CD4-positive, alpha-beta T cell (primary cell): ENCODE measurements at regions not wholly inside any gene's neighbourhood (a gene's known extent, or its start where the extent isn't known, plus 50 kb on each side); places are given as distances from the start of the nearest gene placed in this dataset.

Experiments used
- ATAC-seq: fragments of 200-7000 bp; cut with Tn5 transposase; one replicate; pipeline ENCODE4 v1.10.0; 2022; ENCODE audit warnings: mild to moderate bottlenecking; ENCODE audit not compliant: poor library complexity
- CTCF ChIA-PET: fragments of 350-600 bp; sonication (Branson Sonifier 250); formaldehyde crosslinking; loops from one replicate; lab custom pipeline; 2021; ENCODE audit warnings: antibody characterized with exemption, inconsistent platforms; lab: Charles Lee
- POLR2A ChIA-PET: fragments of 350-600 bp; sonication (Branson Sonifier 250); formaldehyde crosslinking; loops from one replicate; lab custom pipeline; 2021; ENCODE audit warnings: antibody characterized with exemption, inconsistent platforms; lab: Charles Lee
- DNase-seq, 14 experiments: peaks; one replicate each; pipeline ENCODE4 v3.0.0-alpha.2; 2013 to 2020; ENCODE audit warnings: mixed read lengths in 2 of 14
- H3K27ac ChIP-seq, 2 donors: one replicate each; pipeline versions ENCODE4 v1.5.1 to v1.7.0; 2013; ENCODE audit warnings: low read length in 2 of 2, low read depth in 1 of 2, mild to moderate bottlenecking in 1 of 2
- H3K27me3 ChIP-seq, 2 experiments: 1 replicate in 1 of 2; 2 replicates in 1 of 2; pipeline versions ENCODE4 v1.6.1 to v1.7.0; 2013; ENCODE audit warnings: low read length in 2 of 2, control low read depth in 1 of 2, mild to moderate bottlenecking in 1 of 2, moderate library complexity in 1 of 2; ENCODE audit not compliant: insufficient read depth in 2 of 2, control insufficient read depth in 1 of 2
- H3K36me3 ChIP-seq: one replicate; pipeline ENCODE4 v1.6.1; 2013; ENCODE audit warnings: low read length, control low read depth; ENCODE audit not compliant: insufficient read depth
- H3K4me1 ChIP-seq: one replicate; pipeline ENCODE4 v1.6.1; 2013; ENCODE audit warnings: low read length, control low read depth; ENCODE audit not compliant: insufficient read depth
- H3K4me3 ChIP-seq: one replicate; pipeline ENCODE4 v1.5.1; 2013; ENCODE audit warnings: mild to moderate bottlenecking, low read length, moderate library complexity
- H3K9me3 ChIP-seq, 2 experiments: 1 replicate in 1 of 2; 2 replicates in 1 of 2; pipeline versions ENCODE4 v1.6.1 to v1.7.0; 2013; ENCODE audit warnings: low read length in 2 of 2, mild to moderate bottlenecking in 2 of 2, control low read depth in 1 of 2, moderate library complexity in 1 of 2; ENCODE audit not compliant: control insufficient read depth in 1 of 2, insufficient read depth in 1 of 2
- H3K27ac Mint-ChIP-seq: one replicate; pipeline ENCODE4 v1.8.0; 2020; ENCODE audit warnings: mixed read lengths
- H3K27me3 Mint-ChIP-seq: one replicate; pipeline ENCODE4 v1.8.0; 2021; ENCODE audit warnings: mixed read lengths
- H3K36me3 Mint-ChIP-seq: one replicate; pipeline ENCODE4 v1.8.0; 2021; ENCODE audit warnings: low read depth, mixed read lengths
- H3K4me1 Mint-ChIP-seq: one replicate; pipeline ENCODE4 v1.8.0; 2021; ENCODE audit warnings: low read depth, mixed read lengths
- H3K4me3 Mint-ChIP-seq: one replicate; pipeline ENCODE4 v1.8.0; 2020; ENCODE audit warnings: mild to moderate bottlenecking, mixed read lengths
- H3K9me3 Mint-ChIP-seq: one replicate; pipeline ENCODE4 v1.8.0; 2020; ENCODE audit warnings: mixed read lengths
- intact Hi-C, 2 experiments: fragments of 100-400 bp; cut with DNase I in 1 of 2; cut with micrococcal nuclease in 1 of 2; formaldehyde crosslinking; loops; one replicate each; pipeline versions ENCODE4 v1.15.1 to v1.9.0; 2023 to 2025; cut with DNase I, micrococcal nuclease
- TF ChIP-seq, protein P1 (sequence below): fragments of 200-600 bp; IDR thresholded peaks from one replicate; pipeline ENCODE4 v1.8.0; 2022; ENCODE audit warnings: antibody characterized with exemption, mild to moderate bottlenecking

DNA sequence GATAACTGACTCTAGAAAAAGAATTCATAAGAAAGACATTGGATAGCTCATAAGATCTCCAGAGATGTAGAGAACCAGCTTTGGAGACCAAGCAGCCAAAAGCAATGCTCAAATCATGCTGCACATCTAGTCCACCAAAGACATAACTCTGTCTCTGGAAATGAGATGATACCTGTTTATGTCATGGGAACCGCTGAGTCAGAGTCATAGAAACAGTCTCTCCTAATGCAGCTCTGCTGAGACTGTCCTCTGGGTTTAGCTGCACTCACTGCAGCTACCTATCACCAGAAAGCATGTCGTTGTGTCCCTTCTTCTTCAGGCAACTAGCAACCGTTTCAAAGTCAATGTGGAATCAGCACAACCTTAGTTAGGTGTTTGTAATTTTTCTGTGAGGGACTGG, 218.5 kb upstream of the ROBO1 start:
- Mint-ChIP-seq H3K27me3 (no peaks in the 10 kb centered on the region), H3K27ac (no peak overlapping the region), H3K9me3 (peaks cover 15% of the 10 kb centered on the region), H3K4me3 (no peak overlapping the region), H3K4me1 (no peaks in the 10 kb centered on the region), H3K36me3 (no peaks in the 10 kb centered on the region)
- intact Hi-C loops: no loop called here
- peaks cover 0 to 13% of the 10 kb centered on the region in 2 experiments for H3K9me3 ChIP-seq
- no peak overlapping the region for H3K27ac ChIP-seq
- H3K36me3 ChIP-seq: no peaks in the 10 kb centered on the region
- ATAC-seq: no peak
- TF ChIP-seq, protein P1, sequence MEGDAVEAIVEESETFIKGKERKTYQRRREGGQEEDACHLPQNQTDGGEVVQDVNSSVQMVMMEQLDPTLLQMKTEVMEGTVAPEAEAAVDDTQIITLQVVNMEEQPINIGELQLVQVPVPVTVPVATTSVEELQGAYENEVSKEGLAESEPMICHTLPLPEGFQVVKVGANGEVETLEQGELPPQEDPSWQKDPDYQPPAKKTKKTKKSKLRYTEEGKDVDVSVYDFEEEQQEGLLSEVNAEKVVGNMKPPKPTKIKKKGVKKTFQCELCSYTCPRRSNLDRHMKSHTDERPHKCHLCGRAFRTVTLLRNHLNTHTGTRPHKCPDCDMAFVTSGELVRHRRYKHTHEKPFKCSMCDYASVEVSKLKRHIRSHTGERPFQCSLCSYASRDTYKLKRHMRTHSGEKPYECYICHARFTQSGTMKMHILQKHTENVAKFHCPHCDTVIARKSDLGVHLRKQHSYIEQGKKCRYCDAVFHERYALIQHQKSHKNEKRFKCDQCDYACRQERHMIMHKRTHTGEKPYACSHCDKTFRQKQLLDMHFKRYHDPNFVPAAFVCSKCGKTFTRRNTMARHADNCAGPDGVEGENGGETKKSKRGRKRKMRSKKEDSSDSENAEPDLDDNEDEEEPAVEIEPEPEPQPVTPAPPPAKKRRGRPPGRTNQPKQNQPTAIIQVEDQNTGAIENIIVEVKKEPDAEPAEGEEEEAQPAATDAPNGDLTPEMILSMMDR: no peak
- H3K27me3 ChIP-seq: no peaks in the 10 kb centered on the region
- no peak overlapping the region for H3K4me3 ChIP-seq
- CTCF ChIA-PET: no interaction called here
- no peak for DNase-seq
- POLR2A ChIA-PET: no interaction called here
- H3K4me1 ChIP-seq: no peaks in the 10 kb centered on the region

DNA sequence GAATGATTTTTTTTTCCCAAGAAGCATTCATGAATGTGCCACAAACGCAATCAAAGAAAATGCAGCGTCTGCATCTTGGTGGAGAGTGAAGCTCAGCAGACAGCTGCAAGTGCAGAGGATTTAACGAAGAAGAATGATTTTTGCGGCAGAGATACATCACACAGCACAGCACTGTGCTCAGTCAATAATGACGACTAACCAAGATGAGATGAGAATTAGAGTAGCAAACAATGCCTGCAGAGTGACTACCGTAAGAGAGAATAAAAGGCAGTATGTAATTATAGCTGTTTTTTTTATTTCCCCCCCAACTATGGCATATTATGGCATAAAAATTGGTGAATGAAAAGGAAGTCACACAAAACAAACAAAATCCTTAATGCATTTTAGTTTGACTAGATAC, 218.0 kb upstream of the ROBO1 start:
- no peak for ATAC-seq

DNA sequence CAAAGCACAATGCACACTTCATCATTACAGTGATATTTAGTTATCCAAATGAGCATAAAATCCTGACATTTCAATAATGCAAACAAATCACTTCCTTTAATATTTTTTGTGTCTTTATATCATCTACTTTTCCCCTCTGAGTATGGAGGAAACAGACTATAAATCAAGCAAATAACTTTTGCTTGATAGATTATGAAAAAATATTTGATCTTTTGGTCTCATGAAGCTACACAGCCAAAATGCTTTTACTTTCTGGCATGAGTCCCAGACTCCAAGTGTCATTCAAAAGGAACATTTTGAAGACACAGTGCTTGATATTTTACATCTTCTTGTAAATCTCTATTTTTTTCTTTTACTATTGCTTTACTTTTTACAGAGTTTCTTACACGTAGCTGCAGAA, 215.3 kb upstream of the ROBO1 start:
- Mint-ChIP-seq H3K9me3 (peaks cover 14% of the 10 kb centered on the region), H3K27me3 (no peaks in the 10 kb centered on the region), H3K4me1 (no peaks in the 10 kb centered on the region), H3K4me3 (no peak overlapping the region), H3K27ac (no peak overlapping the region), H3K36me3 (no peaks in the 10 kb centered on the region)
- Histone ChIP-seq H3K4me3 (no peak overlapping the region), H3K36me3 (no peaks in the 10 kb centered on the region), H3K27ac (no peak overlapping the region), H3K4me1 (no peaks in the 10 kb centered on the region), H3K9me3 (peaks cover 0 to 6% of the 10 kb centered on the region in 2 experiments), H3K27me3 (no peaks in the 10 kb centered on the region)
- CTCF ChIA-PET: no interaction called here
- intact Hi-C loops: no loop called here
- POLR2A ChIA-PET: no interaction called here
- TF ChIP-seq, protein P1: no peak
- no peak for DNase-seq
- no peak for ATAC-seq

More for the DNA sequence above, 218.0 kb upstream of the ROBO1 start:
- Mint-ChIP-seq H3K4me1 (no peaks in the 10 kb centered on the region), H3K4me3 (no peak overlapping the region), H3K27me3 (no peaks in the 10 kb centered on the region), H3K9me3 (peaks cover 15% of the 10 kb centered on the region), H3K27ac (no peak overlapping the region), H3K36me3 (no peaks in the 10 kb centered on the region)
- POLR2A ChIA-PET: no interaction called here
- no peaks in the 10 kb centered on the region for H3K4me1 ChIP-seq
- H3K36me3 ChIP-seq: no peaks in the 10 kb centered on the region
- CTCF ChIA-PET: no interaction called here
- H3K9me3 ChIP-seq: peaks cover 0 to 13% of the 10 kb centered on the region in 2 experiments
- H3K27ac ChIP-seq: no peak overlapping the region
- H3K4me3 ChIP-seq: no peak overlapping the region
- no peak for DNase-seq
- intact Hi-C loops: no loop called here
- H3K27me3 ChIP-seq: no peaks in the 10 kb centered on the region
- TF ChIP-seq, protein P1: no peak
